Stimulated activated naive CD8-positive, alpha-beta T cell treated with anti-CD3 and anti-CD28 coated beads, Interleukin-15, Interleukin-2, amounts not matched to agents 100 U/mL and 50 U/mL, for 24 hours (primary cell): ENCODE measurements at regions not wholly inside any gene's neighbourhood (a gene's known extent, or its start where the extent isn't known, plus 50 kb on each side); places are given as distances from the start of the nearest gene placed in this dataset.
A peak's percentile ranks its signal among the peaks of the same experiment; 100 is the strongest.
"Not testable (repeated sequence)": the region's sequence is repeated elsewhere in the genome, so short reads cannot be mapped to it uniquely, and the experiment has no call there.

Source experiments
- ATAC-seq: fragments of 150-1000 bp; cut with Tn5 transposase; one replicate; pipeline ENCODE4 v1.10.0; 2021
- DNase-seq: peaks from one replicate; pipeline ENCODE4 v3.0.0; 2021

DNA sequence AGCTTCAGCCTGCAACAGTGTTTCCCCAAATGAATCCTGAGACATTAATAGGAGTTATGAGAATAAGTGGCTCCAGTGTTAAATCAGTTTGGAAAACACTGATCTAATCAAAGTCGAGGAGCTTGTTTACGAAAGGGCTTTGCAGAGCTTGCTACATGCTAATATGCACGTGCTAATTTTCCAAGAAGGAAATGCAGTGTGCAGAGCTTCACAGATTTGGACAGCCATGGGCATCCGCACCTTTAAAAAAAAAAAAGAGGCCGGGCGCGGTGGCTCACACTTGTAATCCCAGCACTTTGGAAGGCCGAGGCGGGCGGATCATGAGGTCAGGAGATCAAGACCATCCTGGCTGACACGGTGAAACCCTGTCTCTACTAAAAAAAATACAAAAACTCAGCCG lies 79.7 kb upstream of the LMO2 start:
- not testable (repeated sequence) for DNase-seq, ATAC-seq

DNA sequence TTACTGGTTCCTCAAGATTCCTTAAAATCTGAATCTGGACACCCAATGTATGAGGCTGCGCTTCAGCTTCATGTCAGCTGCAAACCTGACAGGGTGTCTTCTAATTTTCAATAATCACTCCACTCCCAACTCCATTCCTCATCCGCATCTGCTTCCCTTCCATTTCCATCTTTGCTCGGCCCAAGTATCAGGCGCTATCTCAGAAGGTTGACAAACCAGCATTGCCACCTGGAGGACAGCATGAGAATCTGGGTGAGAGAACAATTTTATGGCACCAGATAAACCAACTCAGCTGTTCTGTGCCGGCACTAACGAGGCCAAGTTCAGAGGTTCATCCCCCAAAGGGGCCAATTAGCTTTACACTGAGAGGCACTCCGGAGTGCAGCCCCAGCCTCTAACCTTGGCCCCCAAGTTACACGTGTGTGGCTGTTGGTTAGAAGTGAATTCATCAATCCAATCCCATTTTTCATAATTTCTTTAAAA lies 79.1 kb upstream of the LMO2 start:
- DNase-seq = peak; percentile 22
- ATAC-seq = peak; percentile 61

DNA sequence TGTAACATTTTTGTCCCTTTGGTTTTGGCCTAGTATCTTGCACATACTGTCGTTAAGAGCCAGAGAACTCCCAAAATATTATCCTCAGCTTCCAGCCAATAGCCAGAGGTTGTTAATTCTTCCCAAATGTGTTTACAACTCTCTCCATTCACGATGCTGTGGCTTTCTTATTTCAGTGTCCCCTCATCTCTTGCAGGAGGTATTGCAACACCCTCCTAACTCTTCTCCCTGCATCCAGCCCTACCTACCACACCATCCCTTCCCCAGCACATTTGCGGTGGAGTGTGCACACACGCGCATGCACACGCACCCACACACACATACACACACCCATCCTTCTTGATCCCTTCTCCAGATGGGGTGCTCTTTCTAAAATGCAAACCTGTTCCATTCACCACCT lies 75.6 kb upstream of the LMO2 start:
- no peak for DNase-seq
- ATAC-seq = no peak

DNA sequence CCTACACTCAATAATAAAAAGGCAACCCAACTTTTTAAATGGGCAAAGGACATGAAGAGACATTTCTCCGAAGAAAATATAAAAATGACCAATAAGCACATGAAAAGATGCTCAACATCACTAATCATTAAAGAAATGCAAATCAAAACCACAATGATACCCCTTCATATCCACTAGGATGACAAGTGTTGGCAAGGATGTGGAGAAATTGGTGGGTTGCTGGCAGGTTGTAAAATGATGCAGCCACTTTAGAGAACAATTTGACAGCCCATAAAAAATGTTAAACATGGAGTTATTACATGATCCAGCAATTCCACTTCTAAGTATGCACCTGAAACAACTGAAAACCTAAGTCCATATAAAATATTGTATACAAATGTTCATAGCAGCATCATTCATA lies 73.2 kb upstream of the LMO2 start:
- no peak for ATAC-seq
- no peak for DNase-seq

DNA sequence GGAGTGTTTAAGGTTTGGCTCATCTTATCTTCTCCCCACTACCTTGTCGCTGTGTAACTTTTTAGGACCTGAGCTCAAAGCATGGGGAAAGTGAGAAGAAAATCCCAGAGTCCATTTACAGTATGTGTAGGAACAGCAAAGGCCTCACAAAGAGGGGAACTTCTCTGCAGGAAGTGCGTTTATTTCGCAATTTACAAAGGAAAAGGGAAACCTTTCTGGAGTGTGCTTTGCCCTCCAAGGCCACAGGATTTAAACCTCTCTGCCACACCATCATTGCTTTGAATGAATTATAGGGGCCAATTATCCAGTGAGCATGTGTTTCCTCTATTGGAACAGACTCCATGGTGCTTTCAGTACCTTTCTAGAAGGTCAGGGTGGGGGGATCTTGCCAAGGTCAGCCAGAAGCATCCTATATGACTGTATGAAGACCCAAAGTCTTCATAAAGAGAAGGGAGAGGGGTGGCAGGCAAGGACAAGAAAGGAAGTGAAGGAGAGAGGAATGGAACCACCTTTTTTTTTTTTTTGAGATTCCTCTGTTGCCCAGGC lies 68.1 kb upstream of the LMO2 start:
- no peak for DNase-seq
- ATAC-seq = no peak

DNA sequence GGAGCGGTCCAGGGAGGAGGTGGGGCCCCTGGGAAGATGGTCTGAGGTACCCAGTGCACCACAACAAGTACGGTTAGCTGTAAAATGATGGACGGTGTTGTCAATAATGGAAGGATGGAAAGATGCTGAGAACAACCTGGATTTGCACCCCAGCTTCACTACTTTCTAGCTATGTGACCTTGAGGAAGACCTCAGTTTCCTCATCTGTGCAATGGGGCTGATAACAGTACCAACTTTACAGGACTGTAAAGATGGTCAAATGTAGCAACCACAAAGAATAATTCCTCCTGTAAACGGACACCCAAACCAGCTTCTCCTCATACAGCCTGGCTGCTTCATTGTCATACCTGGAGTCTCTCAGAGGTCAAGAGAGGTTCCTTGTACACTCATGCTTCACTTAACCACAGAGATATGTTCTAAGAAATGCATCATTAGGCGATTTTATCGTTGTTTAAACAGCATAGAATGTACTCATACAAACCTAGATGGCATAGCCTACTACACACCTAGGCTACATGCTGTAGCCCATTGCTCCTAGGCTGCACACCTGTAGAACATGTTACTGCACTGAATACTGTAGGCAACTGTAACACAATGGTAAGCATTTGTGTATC lies 65.5 kb upstream of the LMO2 start:
- ATAC-seq (no peak), DNase-seq (no peak)

DNA sequence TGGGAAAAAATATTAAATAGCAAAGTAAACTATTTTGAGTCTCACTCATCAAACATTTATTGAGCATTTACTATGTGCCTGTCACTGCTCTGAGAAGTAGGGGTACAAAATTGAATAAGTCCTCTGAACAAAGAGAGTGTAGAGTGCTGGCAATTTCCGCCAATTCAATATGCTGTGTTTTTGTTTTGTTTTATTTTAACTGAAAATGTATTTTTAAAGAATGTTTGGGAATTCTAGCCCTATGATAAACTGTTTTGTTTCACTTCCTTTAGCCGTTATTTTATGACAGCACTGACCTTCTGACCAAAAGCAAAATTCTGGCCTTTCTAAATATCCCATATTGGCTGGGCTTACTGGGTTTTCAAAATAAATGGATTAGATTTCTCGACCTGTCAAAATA lies 64.7 kb upstream of the LMO2 start:
- ATAC-seq (no peak), DNase-seq (no peak)

DNA sequence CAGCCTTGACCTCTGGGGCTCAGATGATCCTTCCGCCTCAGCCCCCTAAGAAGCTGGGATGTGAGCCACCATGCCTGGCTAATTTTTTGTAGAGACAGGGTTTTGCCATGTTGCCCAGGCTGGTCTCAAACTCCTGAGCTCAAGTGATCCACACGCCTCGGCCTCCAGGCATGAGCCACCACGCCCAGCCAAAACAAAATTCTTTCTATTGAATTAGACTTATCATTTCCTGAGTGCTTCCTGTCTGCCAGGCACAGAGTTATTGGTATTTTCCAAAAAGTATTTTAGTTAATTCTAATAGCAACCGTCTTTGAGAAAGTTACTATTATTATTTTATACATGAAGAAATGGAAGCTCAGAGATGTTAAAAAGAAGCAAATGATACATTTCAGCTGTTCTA lies 61.4 kb upstream of the LMO2 start:
- DNase-seq (no peak), ATAC-seq (no peak)

DNA sequence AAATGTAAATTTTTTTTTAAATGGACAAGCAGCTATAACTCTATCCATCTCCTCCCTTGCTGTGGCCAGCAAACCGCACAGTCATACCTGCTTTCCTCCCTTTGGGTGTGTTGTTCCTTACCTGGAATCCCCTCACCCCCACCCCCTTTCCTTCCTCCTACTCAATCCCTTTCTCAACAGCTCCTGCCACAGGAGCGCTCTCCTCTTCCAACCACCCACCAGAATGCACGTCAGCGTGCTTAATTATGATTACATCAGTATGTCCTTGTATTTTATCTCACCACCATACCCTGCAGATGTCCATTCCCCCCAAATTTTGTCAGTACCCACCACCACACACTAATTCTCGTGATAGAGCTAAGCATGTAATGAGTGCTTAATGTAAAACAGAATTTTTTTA lies 60.9 kb upstream of the LMO2 start:
- DNase-seq = no peak
- no peak for ATAC-seq

DNA sequence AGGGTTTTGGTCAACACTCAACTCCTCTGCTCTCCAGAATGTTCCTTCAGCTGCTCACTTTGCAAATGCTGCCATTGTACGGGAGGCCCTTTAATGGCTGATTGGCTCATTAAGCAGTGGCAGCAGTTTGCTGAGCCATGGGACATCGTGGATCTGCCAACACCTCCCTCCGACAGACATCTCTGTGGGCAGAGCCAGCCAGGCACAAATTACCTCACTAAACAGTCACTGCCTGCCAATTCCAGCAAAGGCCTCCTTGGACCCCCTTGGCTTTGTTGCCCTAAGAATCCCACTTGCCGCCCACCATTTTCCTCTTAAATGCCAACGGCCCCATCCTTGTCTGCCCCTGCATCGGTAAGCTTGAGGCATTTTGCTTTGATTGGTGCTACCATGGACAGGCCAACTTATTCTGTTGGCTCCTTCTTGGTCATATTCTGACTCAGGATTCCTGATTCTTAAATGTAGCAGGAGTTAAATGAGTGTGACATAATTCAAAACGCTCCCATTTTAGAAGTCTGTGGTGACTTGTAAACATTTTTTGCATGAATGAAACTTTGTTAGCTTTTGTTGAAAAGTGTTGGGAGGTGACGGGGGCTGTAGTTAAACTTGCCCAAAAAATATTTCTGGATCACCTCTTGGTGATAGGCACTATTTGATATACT lies 57.5 kb upstream of the LMO2 start:
- no peak for ATAC-seq
- no peak for DNase-seq

DNA sequence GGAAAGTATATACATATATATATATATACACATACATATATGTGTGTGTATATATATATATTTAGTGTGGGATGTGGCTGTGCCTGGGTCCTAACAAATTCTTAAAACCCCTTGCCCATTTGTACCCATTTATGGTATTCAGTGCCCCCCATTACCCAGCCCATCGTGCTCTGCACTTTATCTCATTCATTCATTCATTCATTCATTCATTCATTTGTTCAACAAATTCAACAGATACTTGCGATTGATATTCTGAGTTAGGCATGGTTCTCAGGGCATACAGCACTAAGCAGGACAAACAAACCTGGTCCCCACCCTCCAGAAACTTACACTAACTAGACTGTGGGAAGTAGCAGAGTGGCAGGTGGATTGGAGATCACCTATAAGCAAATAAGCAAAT lies 56.6 kb upstream of the LMO2 start:
- no peak for DNase-seq

DNA sequence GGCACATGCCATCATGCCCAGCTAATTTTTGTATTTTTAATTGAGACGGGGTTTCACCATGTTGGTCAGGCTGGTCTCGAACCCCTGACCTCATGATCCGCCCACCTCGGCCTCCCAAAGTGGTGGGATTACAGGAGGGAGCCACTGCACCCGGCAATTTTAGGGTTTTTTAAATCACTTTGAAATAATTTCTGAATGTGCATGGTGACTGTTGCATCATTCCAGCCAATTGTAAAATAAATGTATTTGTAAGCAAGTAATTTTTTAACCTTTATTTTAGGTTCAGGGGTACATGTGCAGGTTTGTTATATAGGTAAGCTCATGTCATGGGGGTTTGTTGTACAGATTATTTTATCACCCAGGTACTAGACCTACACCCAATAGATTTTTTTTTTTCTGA lies 56.0 kb upstream of the LMO2 start:
- not testable (repeated sequence) for DNase-seq, ATAC-seq

More for the DNA sequence above, 56.6 kb upstream of the LMO2 start:
- no peak for ATAC-seq

DNA sequence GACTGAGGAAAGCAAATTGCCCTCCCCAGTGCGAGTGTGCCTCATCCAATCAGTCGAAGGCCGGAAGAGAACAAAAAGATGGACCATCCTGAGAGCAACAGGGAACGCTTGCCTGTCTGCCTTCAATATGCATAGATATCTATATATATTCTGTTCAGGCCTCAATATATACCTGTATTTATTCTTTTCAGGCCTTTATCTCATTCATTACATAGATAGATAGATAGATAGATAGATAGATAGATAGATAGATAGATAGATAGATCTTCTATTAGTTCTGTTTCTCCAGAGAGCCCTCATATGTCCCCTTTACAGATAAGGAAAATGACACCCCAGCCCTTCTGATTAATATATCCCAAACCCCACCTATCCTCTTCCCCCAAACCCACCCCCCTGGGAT lies 55.1 kb upstream of the LMO2 start:
- no peak for DNase-seq
- ATAC-seq = no peak

DNA sequence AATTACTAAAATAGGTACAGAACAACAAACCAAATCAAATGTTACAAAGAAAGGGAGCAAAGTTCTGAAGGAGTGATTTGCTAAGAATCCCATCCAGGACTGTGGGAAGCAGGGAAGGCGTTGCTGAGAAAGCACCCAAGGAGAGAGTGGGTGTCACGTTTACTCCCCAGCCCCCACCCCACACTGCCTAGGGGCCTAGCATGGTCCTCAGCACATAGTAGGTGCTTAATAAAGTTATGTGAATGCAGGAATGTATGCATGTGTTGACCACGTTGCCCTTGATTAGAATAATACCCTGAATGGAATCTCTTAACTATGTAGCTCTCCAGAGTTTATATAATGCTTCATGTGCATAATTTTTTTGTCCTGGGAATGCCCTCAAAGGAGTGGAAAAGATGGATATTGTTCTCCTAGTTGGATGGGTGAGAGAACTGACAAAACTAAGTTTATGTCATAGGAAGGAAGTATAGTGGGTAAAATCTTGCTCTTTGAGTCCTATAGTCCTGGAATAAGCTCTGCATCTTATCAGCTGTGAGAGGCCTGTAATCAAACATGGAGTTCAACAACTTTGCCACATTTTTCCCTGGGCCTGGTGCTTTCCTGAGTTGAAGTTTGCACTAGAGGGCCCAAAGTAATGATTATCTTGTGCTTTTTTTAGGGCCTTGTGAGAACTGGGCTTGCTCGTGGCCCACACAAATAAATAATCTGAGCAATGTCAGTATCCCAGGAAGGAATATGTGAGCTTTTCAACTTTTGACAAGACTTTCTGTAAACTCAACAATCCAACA lies 53.8 kb upstream of the LMO2 start:
- ATAC-seq (no peak), DNase-seq (no peak)

DNA sequence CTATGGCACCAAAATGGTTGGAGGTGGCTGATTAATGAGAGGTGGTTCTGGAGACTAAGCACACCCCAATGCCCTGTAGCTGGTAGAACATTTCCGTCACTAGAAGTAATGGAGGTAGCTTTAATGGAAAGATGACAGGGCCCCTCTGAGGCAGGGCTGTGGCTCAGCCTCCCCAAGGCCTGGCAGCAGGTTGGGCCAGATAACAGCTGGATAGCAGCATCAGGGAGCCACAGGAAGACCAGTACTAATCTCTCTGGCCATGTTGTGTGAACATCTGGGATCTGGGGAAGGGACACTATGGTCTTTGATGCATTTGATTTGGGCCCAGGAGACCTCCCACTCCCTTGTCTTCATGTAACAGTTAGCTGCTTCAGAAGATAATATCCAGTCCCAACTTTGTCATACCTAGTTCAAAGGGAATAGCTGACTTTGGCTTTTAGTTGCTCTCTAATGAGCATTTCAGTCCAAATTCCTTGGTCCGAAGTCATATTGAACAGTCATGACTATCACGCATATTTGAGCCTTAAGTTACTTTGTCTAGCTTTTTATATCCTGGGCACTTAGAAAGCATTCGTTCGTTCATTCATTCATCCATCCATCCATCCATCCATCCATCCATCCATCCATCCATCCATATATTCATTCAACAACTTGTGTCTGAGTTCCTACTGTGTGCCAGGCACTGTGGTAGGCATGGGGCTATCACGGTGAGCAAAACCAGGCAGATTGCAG lies 53.0 kb upstream of the LMO2 start:
- DNase-seq (no peak), ATAC-seq (no peak)

DNA sequence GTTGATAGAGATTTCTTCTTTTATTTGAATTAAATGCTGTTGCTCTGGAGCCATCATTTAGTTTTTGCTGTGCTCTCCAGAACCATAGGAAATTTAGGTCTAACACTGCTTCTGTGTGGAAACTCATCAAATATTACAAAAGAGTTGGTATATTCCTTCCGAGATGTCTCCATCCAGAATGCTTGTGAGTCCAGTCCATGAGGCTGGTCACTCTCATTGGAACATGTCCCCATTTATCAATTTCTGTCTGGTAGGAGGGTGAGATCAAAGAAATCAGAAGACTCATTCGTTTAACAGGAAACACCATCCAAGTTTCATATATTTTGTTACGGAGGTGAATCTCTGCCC lies 52.4 kb upstream of the LMO2 start:
- DNase-seq (no peak), ATAC-seq (no peak)

DNA sequence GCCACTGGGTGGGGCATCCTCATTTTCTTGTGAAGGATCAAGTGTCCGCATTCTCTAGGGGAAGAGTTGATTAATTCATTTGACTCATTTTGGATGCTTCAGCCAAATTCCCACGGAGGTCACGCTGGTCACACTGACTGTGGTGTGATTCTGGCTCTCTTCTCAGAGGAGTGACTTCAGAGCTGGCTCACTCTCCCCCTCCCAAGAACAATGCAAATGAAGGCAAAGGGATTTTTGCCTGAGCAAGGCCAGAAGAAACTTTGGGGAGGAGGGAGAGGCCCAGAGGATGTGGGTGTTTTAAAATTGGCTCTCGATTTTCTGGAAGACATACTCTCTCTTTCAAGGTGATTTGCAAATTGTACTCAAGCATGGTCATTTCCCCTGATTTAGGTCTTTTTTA lies 51.1 kb upstream of the LMO2 start:
- no peak for DNase-seq
- no peak for ATAC-seq

DNA sequence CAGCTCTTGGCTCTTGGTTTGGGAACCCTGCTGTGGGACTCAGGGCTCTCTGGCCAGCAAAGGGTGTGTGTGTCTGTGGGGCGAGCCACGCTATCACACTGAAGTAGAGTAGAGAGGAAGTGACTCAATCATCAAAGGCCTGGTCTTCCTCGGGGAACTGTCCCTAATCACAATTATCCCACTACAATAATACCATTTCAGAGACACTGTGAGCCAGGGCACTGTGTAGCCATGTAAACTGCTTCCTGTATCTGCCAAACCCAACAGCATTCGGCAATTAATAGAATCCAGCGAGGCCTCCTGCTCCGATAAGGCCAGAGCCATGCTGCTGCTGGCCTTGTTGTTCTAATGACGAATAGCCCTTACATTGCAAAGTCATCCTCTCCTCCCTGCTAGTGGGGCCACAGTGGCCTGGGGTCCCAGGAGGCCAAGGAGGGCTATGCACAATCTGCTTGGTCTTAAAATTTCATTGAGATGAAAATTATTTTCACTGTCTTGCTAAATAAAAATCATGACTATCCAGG lies 49.8 kb upstream of the LMO2 start:
- DNase-seq = no peak
- no peak for ATAC-seq
